MCF 10A (cell line): ENCODE measurements at regions not wholly inside any gene's neighbourhood (a gene's known extent, or its start where the extent isn't known, plus 50 kb on each side); places are given as distances from the start of the nearest gene placed in this dataset.
A peak's percentile ranks its signal among the peaks of the same experiment; 100 is the strongest.

ENCODE experiments used
- BruUV-seq: library from RNA; stranded (reverse); fragments of 400-500 nt; replicated peaks from 2 replicates; lab custom pipeline; 2021; lab: Mats Ljungman, UMichigan
- CTCF ChIA-PET: fragments of 300-600 bp; sonication (Branson Sonifier 250); formaldehyde crosslinking; extraction: SDS; loops from one replicate; lab custom pipeline; 2021; ENCODE audit warnings: antibody characterized with exemption, inconsistent platforms; lab: Yijun Ruan, JAX
- POLR2A ChIA-PET: fragments of 300-600, 350-650 bp; sonication (Branson Sonifier 250); formaldehyde crosslinking; extraction: SDS; loops from one replicate; lab custom pipeline; 2020; ENCODE audit warnings: antibody characterized with exemption, inconsistent platforms; lab: Yijun Ruan, JAX
- DNase-seq: peaks from one replicate; pipeline ENCODE4 v3.0.0-alpha.2; 2018; ENCODE audit not compliant: unreplicated experiment
- H3K27ac Mint-ChIP-seq: one replicate; pipeline ENCODE4 v1.8.0; 2022; ENCODE audit warnings: mild to moderate bottlenecking, low read depth, mixed read lengths; ENCODE audit not compliant: unreplicated experiment
- H3K27me3 Mint-ChIP-seq: one replicate; pipeline ENCODE4 v1.8.0; 2022; ENCODE audit warnings: mixed read lengths; ENCODE audit not compliant: insufficient read depth, unreplicated experiment
- H3K36me3 Mint-ChIP-seq: one replicate; pipeline ENCODE4 v1.8.0; 2022; ENCODE audit warnings: mild to moderate bottlenecking, moderate library complexity, mixed read lengths; ENCODE audit not compliant: insufficient read depth, unreplicated experiment
- H3K4me1 Mint-ChIP-seq: one replicate; pipeline ENCODE4 v1.8.0; 2022; ENCODE audit warnings: mixed read lengths; ENCODE audit not compliant: insufficient read depth, unreplicated experiment
- H3K4me3 Mint-ChIP-seq: one replicate; pipeline ENCODE4 v1.8.0; 2022; ENCODE audit warnings: mild to moderate bottlenecking, moderate library complexity, mixed read lengths; ENCODE audit not compliant: unreplicated experiment
- H3K9me3 Mint-ChIP-seq: one replicate; pipeline ENCODE4 v1.8.0; 2022; ENCODE audit warnings: mixed read lengths; ENCODE audit not compliant: unreplicated experiment
- CTCF ChIP-seq: fragments of 200-600 bp; IDR thresholded peaks from one replicate; pipeline ENCODE4 v1.8.0; 2022; ENCODE audit warnings: antibody characterized with exemption, mild to moderate bottlenecking; ENCODE audit not compliant: unreplicated experiment
- intact Hi-C: fragments of 100-400 bp; cut with micrococcal nuclease; formaldehyde crosslinking; loops from 2 replicates; pipeline ENCODE4 v1.14.1; 2022

- Mint-ChIP-seq H3K9me3 (no peaks in the 10 kb centered on the region), H3K27me3 (no peaks in the 10 kb centered on the region), H3K4me3 (no peak overlapping the region), H3K4me1 (peaks cover 28% of the 10 kb centered on the region), H3K27ac (no peak overlapping the region), H3K36me3 (no peaks in the 10 kb centered on the region)
- no peak for TF ChIP-seq CTCF
- DNase-seq = no peak
- no TSS peak for BruUV-seq
- ChIA-PET POLR2A (interaction anchor here (0.8 kb wide), 1 partner anchor 26 kb away, joined by 4 read pairs; no protein-coding TSS in a partner anchor), CTCF (interaction anchor here (0.6 kb wide), 2 partner anchors 222 to 478 kb away, joined by 3 read pairs; no protein-coding TSS in a partner anchor)
- intact Hi-C loops = no loop called here
Measured at GRCh38 chr5:174528821-174529544, 195.4 kb upstream of the MSX2 start.

GRCh38 chr5:174529925-174530681 is 194.3 kb upstream of the MSX2 start:
- ChIA-PET POLR2A (no interaction called here), CTCF (no interaction called here)
- H3K4me1 Mint-ChIP-seq = peaks cover 36% of the 10 kb centered on the region
- H3K36me3 Mint-ChIP-seq = no peaks in the 10 kb centered on the region
- intact Hi-C loops = loop anchor here (10.0 kb wide), 1 partner anchor 305 kb away; no protein-coding TSS in a partner anchor
- no peak overlapping the region for H3K27ac Mint-ChIP-seq
- no peak for TF ChIP-seq CTCF
- no peak for DNase-seq
- no peaks in the 10 kb centered on the region for H3K9me3 Mint-ChIP-seq
- BruUV-seq = no TSS peak
- H3K27me3 Mint-ChIP-seq = no peaks in the 10 kb centered on the region
- H3K4me3 Mint-ChIP-seq = no peak overlapping the region

DNA sequence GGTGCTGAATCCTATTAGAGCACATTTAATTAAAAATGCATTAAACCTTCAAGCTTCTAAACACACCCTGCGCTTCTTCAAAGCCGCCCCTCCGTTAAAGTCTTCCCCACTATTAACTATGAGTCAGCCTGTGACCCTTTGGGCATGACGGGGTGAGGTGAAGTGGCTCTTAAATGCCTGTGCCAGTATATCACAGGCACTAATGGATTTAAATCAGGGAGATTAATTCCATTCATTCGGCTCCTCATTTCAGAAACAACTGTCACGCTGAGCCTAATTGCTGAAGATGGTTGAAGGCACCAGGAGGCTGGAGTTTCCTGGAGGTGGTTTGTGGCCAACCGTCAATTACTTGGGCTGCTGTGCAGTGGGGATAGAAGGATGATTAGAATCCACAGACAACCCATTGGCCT is 192.6 kb upstream of the MSX2 start:
- peak; percentile 17 for DNase-seq
- CTCF ChIA-PET = interaction anchor here (0.6 to 2.0 kb wide), 2 partner anchors 28 to 376 kb away, joined by 3 to 5 read pairs; no protein-coding TSS in a partner anchor
- Mint-ChIP-seq H3K36me3 (no peaks in the 10 kb centered on the region), H3K4me1 (peaks cover 46% of the 10 kb centered on the region), H3K27me3 (no peaks in the 10 kb centered on the region), H3K27ac (peak overlapping the region; percentile 17), H3K9me3 (no peaks in the 10 kb centered on the region), H3K4me3 (no peak overlapping the region)
- TF ChIP-seq CTCF = no peak
- BruUV-seq = no TSS peak
- POLR2A ChIA-PET = interaction anchor here (0.6 to 0.7 kb wide), 2 partner anchors 109 to 486 kb away, joined by 3 to 4 read pairs; partner anchors contain the start of gene NSG2
- intact Hi-C loops = loop anchor here (1.0 to 10.0 kb wide), 4 partner anchors 26 to 303 kb away; no protein-coding TSS in a partner anchor
